Small intestine (tissue), 7 donors: ENCODE measurements at regions not wholly inside any gene's neighbourhood (a gene's known extent, or its start where the extent isn't known, plus 50 kb on each side); places are given as distances from the start of the nearest gene placed in this dataset.

Experiments used
- DNase-seq, 2 donors: peaks; one replicate each; pipeline versions ENCODE4 v3.0.0 to v3.0.0-alpha.2; 2013
- FAIRE-seq: peaks from 2 replicates; lab custom pipeline; 2012; peaks lifted over from hg19 to GRCh38; lab: Jason Lieb, UNC
- H3K27ac ChIP-seq, 3 donors: one replicate each; pipeline ENCODE4 v1.5.1; 2013; ENCODE audit warnings: low read length in 2 of 3, mild to moderate bottlenecking in 2 of 3, control low read depth in 1 of 3, inconsistent platforms in 1 of 3, low read depth in 1 of 3, moderate library complexity in 1 of 3
- H3K27me3 ChIP-seq, 3 donors: one replicate each; pipeline ENCODE4 v1.6.1; 2013; ENCODE audit warnings: low read length in 3 of 3, inconsistent platforms in 1 of 3; ENCODE audit not compliant: control insufficient read depth in 3 of 3, insufficient read depth in 3 of 3
- H3K36me3 ChIP-seq, 3 donors: one replicate each; pipeline ENCODE4 v1.6.1; 2013; ENCODE audit warnings: low read length in 3 of 3, inconsistent platforms in 1 of 3, low read depth in 1 of 3, mild to moderate bottlenecking in 1 of 3, moderate library complexity in 1 of 3; ENCODE audit not compliant: control insufficient read depth in 3 of 3, insufficient read depth in 2 of 3
- H3K4me1 ChIP-seq, 3 donors: one replicate each; pipeline ENCODE4 v1.6.1; 2013; ENCODE audit warnings: low read length in 2 of 3, inconsistent platforms in 1 of 3, low read depth in 1 of 3, mild to moderate bottlenecking in 1 of 3, moderate library complexity in 1 of 3; ENCODE audit not compliant: control insufficient read depth in 3 of 3, insufficient read depth in 2 of 3
- H3K4me3 ChIP-seq, 3 donors: one replicate each; pipeline ENCODE4 v1.5.1; 2013; ENCODE audit warnings: low read length in 3 of 3, control low read depth in 1 of 3, inconsistent platforms in 1 of 3, low read depth in 1 of 3, mild to moderate bottlenecking in 1 of 3, moderate library complexity in 1 of 3
- H3K9me3 ChIP-seq, 2 donors: one replicate each; pipeline ENCODE4 v1.6.1; 2013; ENCODE audit warnings: low read depth in 1 of 2, low read length in 1 of 2; ENCODE audit not compliant: control insufficient read depth in 2 of 2, insufficient read depth in 1 of 2
- WGBS, 3 donors: extraction: QIAGEN DNeasy Blood & Tissue Kit; methylation state at CpG; one replicate each; pipeline ENCODE4 v1.1.7; 2013; 5-methylcytosine and 5-hydroxymethylcytosine counted together
- donor health status: healthy with polysubstance abuse.
- donor health status: control.
- donor health status: control.
- donor health status: Bipolar disorder and iron deficiency.
- donor health status: healthy.

- no peak for FAIRE-seq
- WGBS, 3 donors = 83 to 92% (median 89%) methylated on average over 2 of the region's 2 CpGs
Observed at GRCh38 chr4:145316897-145317574, 136.6 kb upstream of the OTUD4 start.

GRCh38 chr4:145315811-145316225 is 135.4 kb upstream of the OTUD4 start:
- FAIRE-seq = no peak
- H3K9me3 ChIP-seq = peaks cover 0 to 3% of the 10 kb centered on the region in 2 donors

More at GRCh38 chr4:145316897-145317574, 136.6 kb upstream of the OTUD4 start:
- Histone ChIP-seq H3K9me3 (peaks cover 0 to 3% of the 10 kb centered on the region in 2 donors), H3K27ac (no peak overlapping the region), H3K36me3 (no peaks in the 10 kb centered on the region), H3K4me1 (no peaks in the 10 kb centered on the region), H3K27me3 (peaks cover 0 to 5% (median 0%) of the 10 kb centered on the region in 3 donors), H3K4me3 (no peak overlapping the region)
- no peak for DNase-seq

DNA sequence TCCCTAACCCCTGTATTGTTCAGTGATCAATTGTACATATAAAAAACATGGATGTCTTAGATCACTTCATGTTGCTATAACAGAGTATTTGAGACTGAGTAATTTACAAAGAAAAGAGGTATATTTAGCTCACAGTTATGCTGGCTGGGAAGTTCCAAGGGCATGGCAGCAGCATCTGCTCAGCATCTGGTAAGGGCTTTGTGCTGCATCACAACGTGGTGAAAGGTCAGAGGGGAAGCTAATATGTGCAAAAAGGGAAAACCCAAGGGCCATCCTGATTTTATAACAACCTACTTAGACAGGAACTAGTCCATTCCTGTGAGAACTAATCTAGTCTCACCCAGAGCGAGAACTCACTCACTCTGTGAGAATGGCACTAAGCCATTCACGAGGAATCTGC is 128.2 kb upstream of the OTUD4 start:
- Histone ChIP-seq H3K4me3 (no peak overlapping the region), H3K9me3 (no peaks in the 10 kb centered on the region), H3K4me1 (peaks cover 0 to 4% (median 0%) of the 10 kb centered on the region in 3 donors), H3K36me3 (no peaks in the 10 kb centered on the region), H3K27me3 (no peaks in the 10 kb centered on the region), H3K27ac (no peak overlapping the region)
- WGBS, 3 donors = 57 to 64% (median 60%) methylated on average over 3 of the region's 3 CpGs
- FAIRE-seq = no peak
- no peak for DNase-seq

More at GRCh38 chr4:145315811-145316225, 135.4 kb upstream of the OTUD4 start:
- H3K4me3 ChIP-seq = no peak overlapping the region
- H3K36me3 ChIP-seq = no peaks in the 10 kb centered on the region
- H3K27me3 ChIP-seq = peaks cover 0 to 5% (median 0%) of the 10 kb centered on the region in 3 donors
- H3K4me1 ChIP-seq = peaks cover 0 to 4% (median 0%) of the 10 kb centered on the region in 3 donors
- DNase-seq = no peak
- no peak overlapping the region for H3K27ac ChIP-seq

DNA sequence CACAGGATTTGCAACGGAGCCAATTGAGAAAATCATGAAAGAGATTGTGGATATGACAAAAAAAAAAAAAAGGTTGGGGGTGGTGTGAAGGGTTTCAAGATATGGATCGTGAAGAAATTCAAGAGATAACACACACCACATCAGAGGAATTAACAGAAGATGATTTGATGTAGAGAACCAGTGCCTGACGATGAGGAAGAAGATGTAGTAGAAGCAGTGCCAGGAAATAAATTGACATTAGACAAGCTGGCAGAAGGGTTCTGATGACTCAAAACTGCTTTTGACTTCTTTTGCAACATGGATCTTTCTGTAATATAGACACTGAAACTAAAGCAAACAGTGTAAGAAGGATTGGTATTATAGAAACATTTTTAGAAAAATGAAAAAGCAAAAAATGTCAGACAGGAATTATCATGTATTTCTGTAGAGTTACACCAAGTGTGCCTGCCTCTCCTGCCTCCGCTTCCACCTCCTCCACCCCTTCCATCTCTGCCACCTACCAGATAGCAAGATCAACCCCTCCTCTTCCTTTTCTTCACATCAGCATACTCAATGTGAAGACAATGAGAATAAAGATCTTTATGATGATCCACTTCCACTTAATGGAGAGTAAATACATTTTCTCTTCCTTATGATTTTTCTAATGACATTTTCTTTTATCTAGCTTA is 127.5 kb upstream of the OTUD4 start:
- 52 to 69% (median 59%) methylated on average over 4 of the region's 4 CpGs for WGBS, 3 donors
- H3K4me3 ChIP-seq = no peak overlapping the region
- H3K27me3 ChIP-seq = no peaks in the 10 kb centered on the region
- no peak overlapping the region for H3K27ac ChIP-seq
- H3K36me3 ChIP-seq = no peaks in the 10 kb centered on the region
- DNase-seq (no peak), FAIRE-seq (no peak)
- H3K4me1 ChIP-seq = peaks cover 0 to 4% (median 0%) of the 10 kb centered on the region in 3 donors
- H3K9me3 ChIP-seq = no peaks in the 10 kb centered on the region

DNA sequence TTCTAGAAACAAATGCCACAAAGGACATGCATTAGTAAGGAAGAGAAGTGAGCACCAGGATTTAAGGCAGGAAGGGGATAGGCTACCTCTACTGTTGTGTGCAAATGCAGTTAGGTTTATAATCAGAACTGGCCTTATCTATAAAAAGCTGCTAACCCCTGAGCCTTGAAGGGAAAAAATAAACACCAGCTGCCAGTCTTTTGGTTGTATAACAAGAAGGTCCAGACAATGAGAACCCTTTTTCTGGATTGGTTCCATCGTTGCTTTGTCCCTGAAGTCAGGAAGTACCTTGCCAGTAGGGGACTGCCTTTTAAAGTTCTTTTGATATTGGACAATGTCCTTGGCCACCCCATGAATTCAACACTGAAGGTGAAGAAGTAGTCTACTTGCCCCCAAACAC is 126.7 kb upstream of the OTUD4 start:
- Histone ChIP-seq H3K27me3 (no peaks in the 10 kb centered on the region), H3K36me3 (no peaks in the 10 kb centered on the region), H3K4me1 (peaks cover 0 to 4% (median 0%) of the 10 kb centered on the region in 3 donors), H3K27ac (no peak overlapping the region), H3K9me3 (no peaks in the 10 kb centered on the region), H3K4me3 (no peak overlapping the region)
- 0 to 43% (median 37%) methylated on average over 1 of the region's 1 CpG for WGBS, 3 donors
- DNase-seq (no peak), FAIRE-seq (no peak)

DNA sequence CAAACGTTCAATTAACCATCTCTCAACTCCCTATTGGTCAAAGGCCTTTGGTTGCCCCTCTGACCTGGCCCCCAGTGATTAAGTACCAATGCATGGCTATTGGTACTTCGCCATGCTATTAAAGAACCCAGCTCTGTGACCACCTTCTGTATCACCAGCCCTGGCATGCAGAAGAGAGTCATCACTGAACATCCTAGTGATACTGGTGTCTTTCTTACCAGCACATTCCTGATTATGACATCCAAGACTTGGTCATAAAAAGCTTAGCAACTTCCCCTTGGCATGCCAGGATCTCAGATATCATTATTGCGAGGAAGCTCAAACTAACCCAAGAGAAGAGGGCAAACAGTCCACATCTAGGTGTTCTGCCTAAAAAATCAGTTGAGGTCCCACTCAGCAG is 122.3 kb upstream of the OTUD4 start:
- Histone ChIP-seq H3K36me3 (no peaks in the 10 kb centered on the region), H3K27ac (no peak overlapping the region), H3K27me3 (peaks cover 0 to 3% (median 0%) of the 10 kb centered on the region in 3 donors), H3K4me3 (no peak overlapping the region), H3K4me1 (no peaks in the 10 kb centered on the region), H3K9me3 (no peaks in the 10 kb centered on the region)
- no peak for FAIRE-seq
- DNase-seq = no peak
- 78 to 82% (median 79%) methylated on average over 3 of the region's 3 CpGs for WGBS, 3 donors

DNA sequence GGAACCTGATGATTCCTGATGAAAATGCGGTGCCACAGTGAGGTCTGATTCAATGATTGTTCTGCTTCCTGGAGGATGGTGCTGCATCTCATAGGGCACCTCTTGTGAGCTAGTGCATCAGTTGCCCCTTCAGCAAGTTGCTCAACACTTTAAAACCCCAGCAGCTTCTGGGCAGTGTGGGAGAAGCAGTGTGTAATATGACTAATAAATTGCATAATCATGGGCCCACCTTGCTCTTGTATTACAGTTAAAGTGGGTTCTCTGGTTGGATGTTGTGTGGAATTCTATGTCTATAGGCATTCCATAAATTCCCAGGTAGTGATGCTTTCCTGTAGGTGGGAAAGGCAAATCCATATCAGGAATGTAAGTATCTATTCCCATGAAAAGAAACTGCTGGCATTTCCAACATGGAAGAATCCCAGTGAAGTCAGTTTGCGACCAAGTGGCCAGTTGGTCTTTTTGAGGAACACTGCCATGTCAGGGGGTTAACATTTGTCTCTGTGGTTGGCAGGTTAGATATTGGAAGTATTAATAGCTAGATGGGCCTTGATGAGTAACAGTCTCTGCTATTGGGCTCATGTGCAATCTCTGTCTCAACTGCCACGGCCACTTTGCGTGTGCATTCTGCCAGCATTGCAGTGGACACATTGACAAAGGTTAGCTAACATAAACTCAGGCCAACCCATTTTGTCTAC is 121.1 kb upstream of the OTUD4 start:
- DNase-seq = no peak
- no peak overlapping the region for H3K27ac ChIP-seq
- no peaks in the 10 kb centered on the region for H3K4me1 ChIP-seq
- FAIRE-seq = no peak
- no peak overlapping the region for H3K4me3 ChIP-seq
- H3K36me3 ChIP-seq = no peaks in the 10 kb centered on the region
- WGBS, 3 donors = 94 to 97% (median 96%) methylated on average over 4 of the region's 4 CpGs
- H3K27me3 ChIP-seq = peaks cover 0 to 3% (median 0%) of the 10 kb centered on the region in 3 donors
- no peaks in the 10 kb centered on the region for H3K9me3 ChIP-seq

GRCh38 chr4:145299380-145300076 is 119.1 kb upstream of the OTUD4 start:
- no peaks in the 10 kb centered on the region for H3K4me1 ChIP-seq
- no peak for DNase-seq
- H3K9me3 ChIP-seq = no peaks in the 10 kb centered on the region
- no peak overlapping the region for H3K27ac ChIP-seq
- 43 to 66% (median 50%) methylated on average over 5 of the region's 5 CpGs for WGBS, 3 donors
- H3K4me3 ChIP-seq = no peak overlapping the region
- H3K27me3 ChIP-seq = peaks cover 0 to 3% (median 0%) of the 10 kb centered on the region in 3 donors
- no peaks in the 10 kb centered on the region for H3K36me3 ChIP-seq
- no peak for FAIRE-seq
